ENCODE measurements at regions not wholly inside any gene's neighbourhood (a gene's known extent, or its start where the extent isn't known, plus 50 kb on each side); places are given as distances from the start of the nearest gene placed in this dataset.

GRCh38 chr5:71880536-71880935 is 161.5 kb downstream of the CARTPT start:
- TF ChIP-seq CTCF (IDR thresholded peaks at IDR 0.05; ENCODE audit: low read depth, low read length, missing input control), result no peak
- TF ChIP-seq MAX (IDR thresholded peaks at IDR 0.05), result no peak
- no peak for TF ChIP-seq EGR1 (IDR thresholded peaks at IDR 0.05; ENCODE audit: low read depth in 2 of 2)
- no peak for TF ChIP-seq REST (IDR thresholded peaks at IDR 0.05)
- TF ChIP-seq SP1 (IDR thresholded peaks at IDR 0.05), result no peak
- TF ChIP-seq RAD21 (IDR thresholded peaks at IDR 0.05), result no peak
- no peak for TF ChIP-seq TAF1 (conservative IDR thresholded peaks at IDR 0.05)
- TF ChIP-seq JUND (IDR thresholded peaks at IDR 0.05), result no peak
- no peak for TF ChIP-seq ATF3 (IDR thresholded peaks at IDR 0.05)
- no peak for TF ChIP-seq ZBTB33 (IDR thresholded peaks at IDR 0.05)
- TF ChIP-seq NR2F2 (IDR thresholded peaks at IDR 0.05), result no peak
